HUES48 (cell line): ENCODE measurements at regions not wholly inside any gene's neighbourhood (a gene's known extent, or its start where the extent isn't known, plus 50 kb on each side); places are given as distances from the start of the nearest gene placed in this dataset.
"Not testable (repeated sequence)": the region's sequence is repeated elsewhere in the genome, so short reads cannot be mapped to it uniquely, and the experiment has no call there.

ENCODE experiments used
- H3K27ac ChIP-seq: one replicate; pipeline ENCODE4 v1.7.0; 2013; ENCODE audit warnings: low read depth, low read length, inconsistent platforms
- H3K27me3 ChIP-seq: 2 replicates; pipeline ENCODE4 v1.6.1; 2013; ENCODE audit warnings: mild to moderate bottlenecking, low read length; ENCODE audit not compliant: control insufficient read depth, insufficient read depth
- H3K36me3 ChIP-seq: 2 replicates; pipeline ENCODE4 v1.6.1; 2013; ENCODE audit warnings: low read length; ENCODE audit not compliant: control insufficient read depth, insufficient read depth
- H3K4me1 ChIP-seq: 2 replicates; pipeline ENCODE4 v1.6.1; 2013; ENCODE audit warnings: mild to moderate bottlenecking, low read length; ENCODE audit not compliant: control insufficient read depth, insufficient read depth
- H3K4me3 ChIP-seq: 2 replicates; pipeline ENCODE4 v1.5.1; 2013; ENCODE audit warnings: mild to moderate bottlenecking, low read depth, low read length
- H3K9ac ChIP-seq: 2 replicates; pipeline ENCODE4 v1.6.1; 2013; ENCODE audit warnings: mild to moderate bottlenecking, low read depth, low read length, moderate library complexity
- H3K9me3 ChIP-seq: 2 replicates; pipeline ENCODE4 v1.6.1; 2013; ENCODE audit warnings: low read length; ENCODE audit not compliant: control insufficient read depth, insufficient read depth

DNA sequence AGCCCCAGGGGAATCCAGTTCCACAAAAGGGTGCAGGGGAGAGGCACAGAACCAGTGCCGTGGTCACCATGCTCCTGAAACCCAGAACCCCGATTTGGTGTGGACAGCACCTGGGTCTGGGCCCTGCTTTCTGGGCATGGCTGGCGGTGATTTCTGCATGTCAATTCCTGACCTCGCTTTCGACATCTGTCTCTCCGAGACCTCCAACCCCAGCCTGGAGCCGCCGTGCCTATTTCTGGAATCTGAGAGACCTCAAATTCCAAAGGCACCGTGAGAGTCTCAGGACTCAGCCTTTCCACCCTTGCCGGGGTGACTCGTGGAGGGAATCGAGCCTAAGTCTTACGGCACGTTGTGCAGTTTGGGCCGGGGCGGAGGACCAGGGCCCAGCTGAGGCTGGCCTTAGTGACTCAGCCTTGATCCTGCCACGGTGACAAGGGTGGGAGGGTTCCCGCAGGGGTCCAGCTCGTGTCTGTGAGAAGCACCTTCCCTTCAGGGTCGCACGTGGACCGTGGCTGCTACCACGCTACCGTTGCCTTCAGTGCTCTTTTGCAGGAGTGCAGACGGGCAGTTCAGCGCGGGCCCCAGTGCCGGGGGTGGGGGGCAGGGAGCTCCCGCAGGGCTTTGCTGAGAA, 133.7 kb downstream of the PXDC1 start:
- no peak overlapping the region for H3K27ac ChIP-seq
- H3K4me3 ChIP-seq = no peak overlapping the region
- H3K27me3 ChIP-seq = 0 out of 2 replicates have a peak, but pooled peaks cover 5% of the 10 kb centered on the region
- H3K9me3 ChIP-seq = no peaks in the 10 kb centered on the region
- no peaks in the 10 kb centered on the region for H3K4me1 ChIP-seq
- no peaks in the 10 kb centered on the region for H3K36me3 ChIP-seq
- H3K9ac ChIP-seq = no peak overlapping the region

DNA sequence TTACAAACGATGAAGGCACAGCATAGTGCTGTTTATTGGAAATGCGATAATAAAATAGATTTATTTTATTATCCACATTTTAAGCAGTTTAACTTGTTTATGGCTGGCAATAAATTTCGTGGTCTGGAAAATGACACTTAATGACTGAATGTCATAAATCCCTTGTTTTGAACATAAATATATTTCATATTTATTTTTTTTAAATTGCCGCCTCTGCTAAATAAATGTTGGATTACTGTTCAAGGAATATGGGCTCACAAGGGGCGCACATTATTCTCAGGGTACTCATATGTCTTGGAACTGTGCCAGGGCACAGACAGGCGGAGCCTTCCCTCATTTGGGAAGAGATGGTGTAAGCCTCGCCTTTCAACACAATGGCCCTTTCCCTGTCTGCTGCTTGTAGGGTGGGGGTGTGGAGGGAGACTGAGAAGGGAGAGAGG, 134.3 kb downstream of the PXDC1 start:
- no peaks in the 10 kb centered on the region for H3K27me3 ChIP-seq
- H3K27ac ChIP-seq = no peak overlapping the region
- H3K4me3 ChIP-seq = no peak overlapping the region
- H3K4me1 ChIP-seq = no peaks in the 10 kb centered on the region
- H3K9me3 ChIP-seq = no peaks in the 10 kb centered on the region
- no peaks in the 10 kb centered on the region for H3K36me3 ChIP-seq
- no peak overlapping the region for H3K9ac ChIP-seq

DNA sequence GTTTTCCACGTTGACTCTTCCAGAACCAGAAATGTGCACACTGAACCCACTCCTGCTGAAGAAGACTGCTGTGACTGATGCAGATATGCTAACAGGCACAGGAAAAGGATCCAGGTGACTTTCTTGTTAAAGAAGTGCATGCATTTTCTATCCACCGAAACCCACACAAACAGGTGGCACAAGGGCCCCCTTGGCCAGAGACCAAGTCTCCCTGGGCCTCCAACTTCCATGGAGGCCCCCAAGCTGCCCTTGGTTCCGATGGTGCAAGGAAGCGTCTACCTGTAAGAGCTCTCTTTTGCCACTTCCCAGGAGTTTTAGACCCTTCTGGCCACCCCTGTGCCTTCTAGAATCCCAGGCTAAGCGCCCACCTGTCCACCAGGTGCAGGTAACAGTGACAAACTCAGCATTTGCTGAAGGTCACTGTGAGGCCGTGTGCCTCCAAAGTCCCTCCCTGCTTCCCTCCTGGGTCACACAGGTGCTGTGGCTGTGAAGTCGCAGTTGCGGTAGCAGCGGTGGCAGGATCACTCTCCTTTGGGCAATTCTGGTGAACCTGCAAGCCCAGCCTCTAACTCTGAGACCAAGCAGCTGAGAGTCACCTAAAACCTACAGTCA, 134.8 kb downstream of the PXDC1 start:
- Histone ChIP-seq H3K36me3 (no peaks in the 10 kb centered on the region), H3K27ac (no peak overlapping the region), H3K4me3 (no peak overlapping the region), H3K4me1 (no peaks in the 10 kb centered on the region), H3K9ac (no peak overlapping the region), H3K9me3 (no peaks in the 10 kb centered on the region), H3K27me3 (no peaks in the 10 kb centered on the region)

DNA sequence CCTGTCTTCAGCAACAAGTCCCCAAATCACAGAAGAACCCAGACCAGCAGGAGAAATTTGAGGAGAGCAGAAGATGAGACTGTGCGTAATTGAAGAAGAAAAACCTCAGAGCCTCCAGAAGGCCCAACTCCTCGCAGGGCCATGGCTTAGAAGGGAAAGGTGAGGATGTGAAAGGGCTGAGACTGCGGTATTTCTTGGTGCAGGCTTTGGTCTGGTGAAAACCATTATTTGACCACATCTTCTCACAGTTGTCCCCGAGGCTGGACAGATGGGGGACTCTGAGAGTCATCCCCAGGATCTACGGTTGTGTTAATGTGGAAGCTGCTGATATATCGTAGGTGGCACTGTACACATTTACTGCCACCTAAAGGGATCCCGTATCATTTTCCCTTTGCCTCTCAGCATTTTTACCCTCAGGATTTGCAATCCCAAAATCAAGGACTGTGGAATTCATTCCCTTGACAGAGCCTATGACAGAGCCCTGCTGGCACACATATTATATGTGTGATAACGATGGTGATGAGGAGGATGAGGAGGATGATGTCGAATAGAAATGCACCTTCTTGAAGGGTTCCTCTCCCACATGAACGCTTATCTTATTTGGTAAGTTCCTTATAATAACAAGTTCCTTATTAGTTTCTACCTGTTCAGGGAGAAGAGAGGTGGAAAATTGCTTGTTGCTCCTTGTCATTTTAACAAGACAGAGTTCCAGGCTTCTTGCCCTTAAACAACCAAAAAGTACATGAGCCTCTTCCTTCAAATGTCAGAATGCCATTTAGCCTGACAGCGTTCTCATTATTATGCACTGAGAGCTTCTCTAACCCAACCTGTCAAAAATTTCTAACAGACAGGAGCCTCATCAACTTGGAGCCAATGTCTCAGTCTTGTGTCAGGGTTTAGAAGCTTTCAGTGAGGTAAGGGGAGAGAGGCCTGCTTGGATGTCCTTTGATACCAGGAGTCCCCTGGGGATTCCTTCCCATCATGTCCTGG, 135.8 kb downstream of the PXDC1 start:
- no peaks in the 10 kb centered on the region for H3K36me3 ChIP-seq
- H3K27me3 ChIP-seq = no peaks in the 10 kb centered on the region
- no peaks in the 10 kb centered on the region for H3K4me1 ChIP-seq
- no peaks in the 10 kb centered on the region for H3K9me3 ChIP-seq
- H3K9ac ChIP-seq = no peak overlapping the region
- H3K4me3 ChIP-seq = no peak overlapping the region
- no peak overlapping the region for H3K27ac ChIP-seq

DNA sequence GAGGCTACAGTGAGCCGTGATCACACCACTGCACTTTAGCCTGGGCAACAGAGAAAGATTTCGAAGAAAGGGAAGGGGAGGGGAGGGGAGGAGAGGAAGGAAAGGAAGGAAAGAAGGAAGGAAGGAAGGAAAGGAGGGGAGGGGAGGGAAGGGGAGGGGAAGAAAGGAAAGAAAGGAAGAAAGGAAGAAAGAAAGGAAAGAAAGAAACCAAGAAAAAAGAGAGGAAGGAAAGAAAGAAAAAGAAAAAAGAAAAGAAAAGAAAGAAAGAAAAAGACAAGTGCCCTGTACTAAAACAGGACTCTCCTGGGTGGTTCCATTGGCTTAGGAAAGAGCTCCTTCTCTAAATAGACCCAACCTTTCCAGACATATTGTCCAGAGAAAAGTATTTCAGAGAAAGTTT, 136.6 kb downstream of the PXDC1 start:
- Histone ChIP-seq H3K36me3 (no peaks in the 10 kb centered on the region), H3K4me3 (no peak overlapping the region), H3K4me1 (no peaks in the 10 kb centered on the region), H3K27ac (no peak overlapping the region), H3K27me3 (no peaks in the 10 kb centered on the region), H3K9ac (no peak overlapping the region), H3K9me3 (no peaks in the 10 kb centered on the region)

DNA sequence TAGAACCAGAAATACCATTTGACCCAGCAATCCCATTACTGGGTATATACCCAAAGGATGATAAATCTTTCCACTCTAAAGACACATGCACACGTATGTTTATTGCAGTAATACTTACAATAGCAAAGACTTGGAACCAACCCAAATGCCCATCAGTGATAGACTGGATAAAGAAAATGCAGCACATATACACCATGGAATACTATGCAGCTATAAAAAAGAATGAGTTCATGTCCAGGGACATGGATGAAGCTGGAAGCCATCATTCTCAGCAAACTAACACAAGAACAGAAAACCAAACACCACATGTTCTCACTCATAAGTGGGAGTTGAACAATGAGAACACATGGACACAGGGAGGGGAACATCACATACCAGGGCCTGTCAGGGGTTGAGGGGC, 137.9 kb downstream of the PXDC1 start:
- H3K27ac ChIP-seq, H3K4me3 ChIP-seq: not testable (repeated sequence)

DNA sequence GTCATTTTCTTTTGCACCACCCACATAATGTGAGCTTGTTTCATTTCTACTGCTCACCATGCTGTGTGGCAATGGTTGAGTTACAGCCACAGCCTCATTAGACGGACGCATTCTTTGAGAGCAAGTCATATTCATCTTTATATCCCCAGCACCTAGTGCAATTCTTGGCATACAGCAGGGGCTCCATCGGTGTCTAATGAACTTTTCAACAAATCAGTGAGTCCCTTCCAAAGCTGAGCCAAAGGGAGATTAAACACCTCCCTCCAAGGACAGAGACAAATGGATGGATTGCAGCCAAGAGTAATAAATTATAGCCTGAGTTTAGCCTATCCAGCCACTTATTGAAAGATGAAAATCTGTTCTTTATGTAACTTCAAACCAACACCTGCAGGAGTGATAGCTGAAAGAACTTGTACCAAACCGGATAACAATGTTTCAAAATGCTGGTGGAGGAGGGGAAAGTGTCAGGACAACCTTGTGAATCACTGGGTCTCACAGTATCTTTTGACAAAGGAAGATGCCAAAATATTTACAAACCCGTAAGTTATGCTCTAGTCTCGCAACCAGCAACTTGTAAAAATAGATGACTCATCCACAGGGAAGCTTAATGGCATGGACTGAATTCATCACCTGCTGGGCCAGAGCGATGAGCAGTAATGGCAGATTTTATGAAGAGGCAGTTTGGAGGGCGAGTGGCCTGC, 139.0 kb downstream of the PXDC1 start:
- Histone ChIP-seq H3K4me3 (no peak overlapping the region), H3K9ac (no peak overlapping the region), H3K36me3 (no peaks in the 10 kb centered on the region), H3K4me1 (no peaks in the 10 kb centered on the region), H3K27me3 (no peaks in the 10 kb centered on the region), H3K9me3 (no peaks in the 10 kb centered on the region), H3K27ac (peak overlapping the region; percentile 37)

More for the DNA sequence above, 137.9 kb downstream of the PXDC1 start:
- H3K27me3 ChIP-seq, H3K36me3 ChIP-seq, H3K9me3 ChIP-seq, H3K9ac ChIP-seq, H3K4me1 ChIP-seq: not testable (repeated sequence)

DNA sequence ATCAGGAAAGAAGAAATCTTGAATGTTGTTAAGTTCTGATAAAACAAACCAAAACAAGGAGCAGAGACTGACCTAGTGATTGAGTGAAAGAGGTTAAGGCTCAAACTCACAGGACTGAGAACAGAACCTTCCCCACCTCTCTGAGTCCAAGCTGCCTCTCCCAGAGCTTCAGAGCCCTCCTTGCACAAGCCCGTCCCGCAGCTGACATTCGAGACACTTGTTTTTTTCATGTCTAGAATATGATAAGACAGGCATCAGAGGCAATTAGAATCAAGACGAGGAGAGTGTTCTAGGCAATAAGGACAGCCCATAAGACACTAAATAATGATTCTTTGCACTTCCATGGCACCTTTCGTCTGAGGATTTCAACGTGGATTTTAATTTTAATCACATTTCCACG, 140.6 kb downstream of the PXDC1 start:
- no peaks in the 10 kb centered on the region for H3K27me3 ChIP-seq
- H3K4me3 ChIP-seq = no peak overlapping the region
- no peaks in the 10 kb centered on the region for H3K4me1 ChIP-seq
- H3K9ac ChIP-seq = no peak overlapping the region
- no peak overlapping the region for H3K27ac ChIP-seq
- H3K9me3 ChIP-seq = no peaks in the 10 kb centered on the region
- no peaks in the 10 kb centered on the region for H3K36me3 ChIP-seq

DNA sequence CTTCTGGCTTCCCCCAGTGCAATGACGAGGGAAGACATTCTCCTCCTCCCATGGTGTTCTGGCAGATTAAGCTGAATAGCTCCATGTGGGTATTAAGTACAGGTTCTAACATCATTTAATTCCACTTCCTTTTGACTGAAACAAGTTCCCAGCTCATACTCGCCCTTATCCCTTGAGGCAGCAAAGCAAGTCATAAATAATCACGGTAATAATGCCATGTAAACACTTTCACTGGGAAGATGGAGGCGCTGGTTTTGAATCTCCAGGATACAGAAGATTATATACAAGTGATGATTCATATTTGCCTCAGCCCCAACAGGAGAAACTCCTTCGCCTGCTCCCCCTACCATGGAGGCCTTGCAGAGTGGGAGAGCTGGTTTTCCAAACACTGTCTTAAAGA, 141.3 kb downstream of the PXDC1 start:
- Histone ChIP-seq H3K9ac (no peak overlapping the region), H3K27me3 (no peaks in the 10 kb centered on the region), H3K4me3 (no peak overlapping the region), H3K9me3 (no peaks in the 10 kb centered on the region), H3K27ac (no peak overlapping the region), H3K4me1 (no peaks in the 10 kb centered on the region), H3K36me3 (no peaks in the 10 kb centered on the region)

DNA sequence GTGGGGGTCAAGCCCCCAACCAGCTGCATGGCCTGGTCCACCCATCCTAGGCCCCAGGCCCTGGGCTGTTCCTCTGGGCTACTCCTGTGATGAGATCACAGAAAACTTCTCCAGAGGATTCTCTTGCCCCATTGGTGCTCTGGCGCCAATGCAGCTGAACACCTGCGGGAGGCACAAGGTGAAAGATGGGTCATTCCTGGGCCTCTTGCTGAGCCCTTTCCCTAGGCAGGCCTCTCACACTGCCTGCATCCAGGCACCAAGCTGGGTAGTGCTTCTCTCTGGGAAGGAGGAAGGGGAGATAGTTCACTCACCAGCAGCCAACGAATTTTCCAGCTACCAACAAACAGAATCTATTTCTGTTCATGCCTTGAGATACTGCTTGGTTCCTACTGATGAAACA, 142.1 kb downstream of the PXDC1 start:
- no peaks in the 10 kb centered on the region for H3K36me3 ChIP-seq
- H3K4me3 ChIP-seq = no peak overlapping the region
- no peak overlapping the region for H3K27ac ChIP-seq
- H3K9me3 ChIP-seq = no peaks in the 10 kb centered on the region
- no peaks in the 10 kb centered on the region for H3K27me3 ChIP-seq
- H3K4me1 ChIP-seq = no peaks in the 10 kb centered on the region
- no peak overlapping the region for H3K9ac ChIP-seq
